ENCODE measurements at regions not wholly inside any gene's neighbourhood (a gene's known extent, or its start where the extent isn't known, plus 50 kb on each side); places are given as distances from the start of the nearest gene placed in this dataset.

GRCh38 chr13:37923236-37923635 lies 53.7 kb upstream of the TRPC4 start:
- TF ChIP-seq, protein P1, sequence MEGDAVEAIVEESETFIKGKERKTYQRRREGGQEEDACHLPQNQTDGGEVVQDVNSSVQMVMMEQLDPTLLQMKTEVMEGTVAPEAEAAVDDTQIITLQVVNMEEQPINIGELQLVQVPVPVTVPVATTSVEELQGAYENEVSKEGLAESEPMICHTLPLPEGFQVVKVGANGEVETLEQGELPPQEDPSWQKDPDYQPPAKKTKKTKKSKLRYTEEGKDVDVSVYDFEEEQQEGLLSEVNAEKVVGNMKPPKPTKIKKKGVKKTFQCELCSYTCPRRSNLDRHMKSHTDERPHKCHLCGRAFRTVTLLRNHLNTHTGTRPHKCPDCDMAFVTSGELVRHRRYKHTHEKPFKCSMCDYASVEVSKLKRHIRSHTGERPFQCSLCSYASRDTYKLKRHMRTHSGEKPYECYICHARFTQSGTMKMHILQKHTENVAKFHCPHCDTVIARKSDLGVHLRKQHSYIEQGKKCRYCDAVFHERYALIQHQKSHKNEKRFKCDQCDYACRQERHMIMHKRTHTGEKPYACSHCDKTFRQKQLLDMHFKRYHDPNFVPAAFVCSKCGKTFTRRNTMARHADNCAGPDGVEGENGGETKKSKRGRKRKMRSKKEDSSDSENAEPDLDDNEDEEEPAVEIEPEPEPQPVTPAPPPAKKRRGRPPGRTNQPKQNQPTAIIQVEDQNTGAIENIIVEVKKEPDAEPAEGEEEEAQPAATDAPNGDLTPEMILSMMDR (IDR thresholded peaks at IDR 0.05) = no peak
- no peak for TF ChIP-seq POLR2A (IDR thresholded peaks at IDR 0.05)
